GM23248 (cell line): ENCODE measurements at regions not wholly inside any gene's neighbourhood (a gene's known extent, or its start where the extent isn't known, plus 50 kb on each side); places are given as distances from the start of the nearest gene placed in this dataset.

Experiments
- DNase-seq: peaks from one replicate; pipeline ENCODE4 v3.0.0-alpha.2; 2015
- H2AFZ ChIP-seq: fragments of 200-600 bp; sonication (generic); 2 replicates; pipeline ENCODE4 v1.6.1; 2016; ENCODE audit warnings: antibody characterized with exemption
- H3F3A ChIP-seq: fragments of 200-600 bp; sonication (generic); 2 replicates; pipeline ENCODE4 v1.6.1; 2016; ENCODE audit warnings: mild to moderate bottlenecking, antibody characterized with exemption, mixed run types; ENCODE audit not compliant: insufficient read depth
- H3K27ac ChIP-seq: fragments of 200-600 bp; sonication (generic); 2 replicates; pipeline ENCODE4 v1.5.1; 2016; ENCODE audit warnings: mild to moderate bottlenecking
- H3K27me3 ChIP-seq: fragments of 200-600 bp; sonication (generic); replicated peaks from 2 replicates; pipeline ENCODE4 v1.6.1; 2016; ENCODE audit warnings: mild to moderate bottlenecking; ENCODE audit not compliant: insufficient read depth
- H3K36me3 ChIP-seq: fragments of 200-600 bp; sonication (generic); 2 replicates; pipeline ENCODE4 v1.6.1; 2016; ENCODE audit warnings: low read depth, mild to moderate bottlenecking
- H3K4me1 ChIP-seq: fragments of 200-600 bp; sonication (generic); 2 replicates; pipeline ENCODE4 v1.6.1; 2016; ENCODE audit warnings: mild to moderate bottlenecking; ENCODE audit not compliant: insufficient read depth
- H3K4me2 ChIP-seq: fragments of 200-600 bp; sonication (generic); one replicate; pipeline ENCODE4 v1.6.1; 2016; ENCODE audit warnings: mild to moderate bottlenecking; ENCODE audit not compliant: unreplicated experiment
- H3K4me3 ChIP-seq: fragments of 200-600 bp; sonication (generic); 2 replicates; pipeline ENCODE4 v1.5.1; 2016; ENCODE audit warnings: mild to moderate bottlenecking
- H3K79me2 ChIP-seq: fragments of 200-600 bp; sonication (generic); 2 replicates; pipeline ENCODE4 v1.6.1; 2016; ENCODE audit warnings: mild to moderate bottlenecking; ENCODE audit not compliant: insufficient read depth
- H3K9ac ChIP-seq: fragments of 200-600 bp; sonication (generic); 2 replicates; pipeline ENCODE4 v1.6.1; 2016; ENCODE audit warnings: mild to moderate bottlenecking
- H3K9me2 ChIP-seq: fragments of 200-600 bp; sonication (generic); 2 replicates; pipeline ENCODE4 v1.6.1; 2016; ENCODE audit warnings: mixed run types, mild to moderate bottlenecking, moderate library complexity; ENCODE audit not compliant: insufficient read depth
- H3K9me3 ChIP-seq: fragments of 200-600 bp; sonication (generic); one replicate; pipeline ENCODE4 v1.6.1; 2017; ENCODE audit warnings: low read depth
- H4K20me1 ChIP-seq: fragments of 200-600 bp; sonication (generic); 2 replicates; pipeline ENCODE4 v1.6.0; 2016; ENCODE audit not compliant: insufficient read depth
- EZH2 ChIP-seq: fragments of 200-600 bp; sonication (generic); IDR thresholded peaks from 2 replicates; pipeline ENCODE4 v1.6.1; 2018; ENCODE audit warnings: antibody characterized with exemption, mild to moderate bottlenecking; ENCODE audit not compliant: insufficient read depth, poor library complexity, severe bottlenecking
- EZH2phosphoT487 ChIP-seq: fragments of 200-600 bp; sonication (generic); IDR thresholded peaks from 2 replicates; pipeline ENCODE4 v1.6.1; 2018; ENCODE audit warnings: antibody characterized with exemption, moderate library complexity, mild to moderate bottlenecking, low read depth; ENCODE audit not compliant: insufficient read depth
- WGBS, 2 experiments: methylation state at CpG; one replicate each; pipeline ENCODE4 v1.1.6; 2015 to 2017; ENCODE audit warnings: low lambda C conversion rate in 2 of 2, low coverage in 1 of 2; ENCODE audit errors: missing lambda C conversion rate in 2 of 2; 5-methylcytosine and 5-hydroxymethylcytosine counted together
- in situ Hi-C: fragments of 300-500 bp; cut with MboI; formaldehyde crosslinking; loops from 2 replicates; pipeline ENCODE4 v1.15.0; 2020

GRCh38 chrX:45502396-45502795, 301.7 kb upstream of the DIPK2B start:
- Histone ChIP-seq H3K36me3 (no peaks in the 10 kb centered on the region), H3K4me1 (peaks cover 23% of the 10 kb centered on the region), H3K27me3 (no peaks in the 10 kb centered on the region), H4K20me1 (no peaks in the 10 kb centered on the region), H3K4me2 (no peak overlapping the region), H3F3A (peaks cover 18% of the 10 kb centered on the region), H3K4me3 (no peak overlapping the region), H3K79me2 (no peaks in the 10 kb centered on the region), H3K9me3 (no peaks in the 10 kb centered on the region), H3K9ac (no peak overlapping the region), H3K27ac (no peak overlapping the region), H3K9me2 (no peaks in the 10 kb centered on the region), H2AFZ (no peak overlapping the region)
- 92 to 94% methylated on average over 2 of the region's 2 CpGs for WGBS, 2 experiments
- no peak for TF ChIP-seq EZH2phosphoT487
- TF ChIP-seq EZH2 = no peak
- no peak for DNase-seq
- in situ Hi-C loops = loop anchor here (25.0 kb wide), 1 partner anchor 210 kb away; no protein-coding TSS in a partner anchor

- WGBS, 2 experiments = 92 to 97% methylated on average over 3 of the region's 3 CpGs
- no peaks in the 10 kb centered on the region for H3K9me3 ChIP-seq
- H3K27me3 ChIP-seq = no peaks in the 10 kb centered on the region
- 0 out of 2 replicates have a peak overlapping the region, but pooled peaks have one; percentile 18 for H3K27ac ChIP-seq
- in situ Hi-C loops = no loop called here
- no peaks in the 10 kb centered on the region for H3K9me2 ChIP-seq
- no peak overlapping the region for H3K4me3 ChIP-seq
- peak; percentile 76 for DNase-seq
- no peaks in the 10 kb centered on the region for H3F3A ChIP-seq
- no peaks in the 10 kb centered on the region for H3K36me3 ChIP-seq
- no peaks in the 10 kb centered on the region for H3K79me2 ChIP-seq
- H3K4me2 ChIP-seq = no peak overlapping the region
- H3K9ac ChIP-seq = no peak overlapping the region
- no peak for TF ChIP-seq EZH2
- TF ChIP-seq EZH2phosphoT487 = no peak
- H4K20me1 ChIP-seq = no peaks in the 10 kb centered on the region
- H3K4me1 ChIP-seq = peaks cover 3% of the 10 kb centered on the region
- H2AFZ ChIP-seq = no peak overlapping the region
Measured at GRCh38 chrX:45497290-45497689, 296.6 kb upstream of the DIPK2B start.

- no peaks in the 10 kb centered on the region for H3K79me2 ChIP-seq
- in situ Hi-C loops = no loop called here
- H3K9ac ChIP-seq = no peak overlapping the region
- no peaks in the 10 kb centered on the region for H3K9me2 ChIP-seq
- H3K27me3 ChIP-seq = no peaks in the 10 kb centered on the region
- DNase-seq = no peak
- H3F3A ChIP-seq = peaks cover 11% of the 10 kb centered on the region
- no peak overlapping the region for H3K4me2 ChIP-seq
- WGBS, 2 experiments = 17% methylated on average over 1 of the region's 1 CpG; no CpG with 5 or more reads in 1 of the 2 experiments
- no peak overlapping the region for H3K4me3 ChIP-seq
- H4K20me1 ChIP-seq = no peaks in the 10 kb centered on the region
- no peak for TF ChIP-seq EZH2phosphoT487
- TF ChIP-seq EZH2 = no peak
- H3K9me3 ChIP-seq = no peaks in the 10 kb centered on the region
- no peaks in the 10 kb centered on the region for H3K36me3 ChIP-seq
- H3K4me1 ChIP-seq = peaks cover 12% of the 10 kb centered on the region
- peak overlapping the region; percentile 24 for H3K27ac ChIP-seq
- peak overlapping the region; percentile 38; the same call in 1 of the 2 replicates for H2AFZ ChIP-seq
Measured at GRCh38 chrX:45485719-45486118, 285.0 kb upstream of the DIPK2B start.

- Histone ChIP-seq H3K4me1 (peaks cover 29% of the 10 kb centered on the region), H3K4me2 (peak overlapping the region; percentile 55), H3K4me3 (0 out of 2 replicates have a peak overlapping the region, but pooled peaks have one; percentile 39), H3K9me2 (no peaks in the 10 kb centered on the region), H3K27ac (peak overlapping the region; percentile 99), H3F3A (peaks cover 31% of the 10 kb centered on the region), H3K9ac (peak overlapping the region; percentile 77), H3K27me3 (no peaks in the 10 kb centered on the region), H4K20me1 (no peaks in the 10 kb centered on the region), H3K79me2 (peaks cover 7% of the 10 kb centered on the region), H3K36me3 (no peaks in the 10 kb centered on the region), H2AFZ (no peak overlapping the region), H3K9me3 (no peaks in the 10 kb centered on the region)
- no peak for TF ChIP-seq EZH2
- TF ChIP-seq EZH2phosphoT487 = no peak
- DNase-seq = peak; percentile 74
- in situ Hi-C loops = no loop called here
- 0% methylated on average over 4 of the region's 4 CpGs for WGBS, 2 experiments
Measured at GRCh38 chrX:45479835-45480422, 279.3 kb upstream of the DIPK2B start.
